ENCODE measurements at regions not wholly inside any gene's neighbourhood (a gene's known extent, or its start where the extent isn't known, plus 50 kb on each side); places are given as distances from the start of the nearest gene placed in this dataset.

- no peak for TF ChIP-seq CTCF (IDR thresholded peaks at IDR 0.05 in 2 of 3, conservative IDR thresholded peaks at IDR 0.05 in 1 of 3; ENCODE audit: insufficient read depth in 2 of 3, low read depth in 1 of 3, low read length in 3 of 3)
- TF ChIP-seq ZNF354B (CRISPR knock-in tag; IDR thresholded peaks at IDR 0.05): no peak
- TF ChIP-seq HNRNPK (IDR thresholded peaks at IDR 0.05; ENCODE audit: low read depth, low read length, poor library complexity, severe bottlenecking): no peak
- no peak for TF ChIP-seq JUNB (CRISPR knock-in tag; conservative IDR thresholded peaks at IDR 0.05)
- TF ChIP-seq CBFB (CRISPR knock-in tag; IDR thresholded peaks at IDR 0.05): no peak
- TF ChIP-seq MEF2A (IDR thresholded peaks at IDR 0.05; ENCODE audit: control insufficient read depth, low read depth, low read length): no peak
These were observed 80.8 kb downstream of the ZNF608 start for GRCh38 chr5:124665625-124666024.

Measured in K562 (cell line).